ENCODE measurements at regions not wholly inside any gene's neighbourhood (a gene's known extent, or its start where the extent isn't known, plus 50 kb on each side); places are given as distances from the start of the nearest gene placed in this dataset.
"Not testable (repeated sequence)": the region's sequence is repeated elsewhere in the genome, so short reads cannot be mapped to it uniquely, and the experiment has no call there.

DNA sequence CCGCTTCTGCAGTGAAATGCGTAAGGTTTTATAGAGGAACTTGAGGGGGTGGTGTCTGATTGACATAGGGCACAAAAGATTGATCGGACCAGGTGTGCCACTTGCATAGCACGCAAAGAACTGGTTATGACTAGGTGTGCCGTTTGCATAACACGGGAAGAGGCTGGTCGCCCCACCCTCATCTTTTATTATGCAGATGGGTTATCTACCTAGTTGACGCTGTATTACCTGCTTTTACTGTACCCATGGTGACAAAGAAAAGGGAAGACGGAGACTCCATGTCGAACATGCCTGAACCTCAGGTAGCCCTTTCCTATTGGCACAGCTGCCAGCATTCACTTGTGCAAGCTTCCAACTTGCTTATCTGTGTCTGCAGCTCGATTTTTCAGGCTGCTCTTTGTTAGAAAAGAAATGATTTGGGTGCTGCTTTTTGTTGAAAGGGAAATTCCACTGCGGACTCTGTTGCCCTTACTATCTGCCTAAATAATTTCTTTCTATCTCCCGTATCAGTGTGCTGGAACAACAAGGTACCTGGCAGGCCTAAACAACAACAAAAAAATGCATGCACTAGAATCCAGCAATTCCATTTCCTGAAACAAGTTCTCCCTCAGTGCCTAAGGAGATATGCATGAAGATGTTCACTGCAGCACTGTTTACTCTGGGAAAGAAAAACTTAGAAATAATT is 194.4 kb upstream of the KAZN start:
- no peak for DNase-seq (ENCODE audit: low read depth)

GRCh38 chr1:14404862-14405301 is 193.6 kb upstream of the KAZN start:
- no peak for DNase-seq (ENCODE audit: low read depth)

- DNase-seq (ENCODE audit: low read depth), result no peak
Observed at GRCh38 chr1:14412235-14412634, 186.2 kb upstream of the KAZN start.

DNA sequence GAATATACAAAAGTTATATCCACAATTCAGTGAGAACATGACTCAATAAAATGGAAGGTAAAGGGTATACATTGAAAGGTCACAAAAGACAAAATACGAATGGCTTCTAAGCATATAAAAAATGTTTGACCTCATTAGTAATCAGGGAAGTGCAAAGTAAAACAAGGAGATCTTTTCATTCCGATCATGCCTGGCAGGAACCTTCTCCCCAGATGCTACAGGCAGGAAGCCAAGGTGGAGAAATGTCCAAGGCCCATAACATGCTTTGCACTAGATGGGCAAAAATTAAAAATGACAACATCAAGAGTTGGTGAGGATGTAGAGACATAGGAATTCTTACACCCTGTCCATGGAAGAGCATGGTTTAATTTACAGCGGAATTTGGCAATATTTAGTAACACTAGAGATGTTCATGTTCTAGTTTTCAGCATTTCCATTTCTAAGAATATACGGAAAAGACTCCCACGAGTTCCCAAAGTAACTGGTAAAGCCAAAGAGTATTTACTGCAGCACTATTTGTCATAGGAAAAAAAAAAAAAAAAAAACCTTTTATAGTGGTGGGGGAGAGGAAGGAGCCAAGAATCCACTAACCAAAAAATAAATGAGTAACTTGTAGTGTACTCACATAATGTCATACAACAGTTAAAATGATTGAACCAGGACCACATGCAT is 184.5 kb upstream of the KAZN start:
- no peak for DNase-seq (ENCODE audit: low read depth)

DNA sequence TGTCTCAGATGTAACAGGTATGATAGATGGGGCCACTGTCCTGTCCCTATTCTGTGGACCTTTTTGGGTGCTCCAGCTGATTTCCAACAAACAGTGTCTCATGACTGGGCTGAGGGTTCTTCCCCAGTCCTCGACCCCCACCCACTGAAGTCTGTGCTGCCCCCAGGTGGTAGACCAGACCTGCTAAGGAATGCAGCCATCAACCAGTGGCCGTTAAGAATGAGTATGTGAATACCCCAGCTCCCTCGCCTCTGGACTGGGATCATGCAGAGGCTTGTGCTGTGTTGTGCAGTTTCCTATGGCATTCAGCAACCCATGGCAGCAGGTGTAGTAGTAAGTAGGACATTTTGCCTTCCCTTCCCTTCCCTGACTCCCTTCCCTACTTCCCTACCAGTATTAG is 183.1 kb upstream of the KAZN start:
- DNase-seq (ENCODE audit: low read depth), result no peak

DNA sequence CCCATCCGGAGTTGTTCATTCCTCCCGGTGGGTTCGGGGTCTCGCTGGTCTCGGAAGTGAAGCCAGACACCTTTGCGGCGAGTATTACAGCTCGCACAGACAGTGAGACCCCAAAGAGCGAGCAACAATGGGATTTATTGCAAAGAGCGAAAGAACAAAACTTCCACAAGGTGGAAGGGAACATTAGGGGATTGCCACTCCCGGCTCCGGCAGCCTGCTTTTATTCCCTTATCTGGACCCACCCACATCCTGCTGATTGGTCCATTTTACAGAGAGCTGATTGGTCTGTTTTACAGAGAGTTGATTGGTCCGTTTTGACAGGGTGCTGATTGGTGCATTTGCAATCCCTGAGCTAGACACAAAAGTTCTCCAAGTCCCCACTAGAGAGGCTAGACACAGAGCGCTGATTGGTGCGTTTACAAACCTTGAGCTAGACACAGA is 178.7 kb upstream of the KAZN start:
- DNase-seq (ENCODE audit: low read depth), result not testable (repeated sequence)

DNA sequence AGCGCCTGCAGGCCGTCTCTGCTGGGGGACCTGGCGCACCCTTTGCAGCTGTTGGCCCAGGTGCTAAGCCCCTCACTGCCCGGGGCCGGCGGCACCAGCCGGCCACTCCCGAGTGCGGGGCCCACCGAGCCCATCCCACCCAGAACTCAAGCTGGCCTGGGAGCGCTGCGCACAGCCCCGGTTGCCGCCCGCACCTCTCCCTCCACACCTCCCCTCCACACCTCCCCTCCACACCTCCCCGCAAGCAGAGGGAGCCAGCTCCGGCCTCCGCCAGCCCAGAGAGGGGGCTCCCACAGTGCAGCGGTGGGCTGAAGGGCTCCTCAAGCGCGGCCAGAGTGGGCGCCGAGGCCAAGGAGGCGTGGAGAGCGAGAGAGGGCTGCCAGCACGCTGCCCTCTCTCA is 177.8 kb upstream of the KAZN start:
- DNase-seq (ENCODE audit: low read depth), result no peak

- DNase-seq (ENCODE audit: low read depth), result no peak
Observed at GRCh38 chr1:14421295-14421976, 177.0 kb upstream of the KAZN start.

DNA sequence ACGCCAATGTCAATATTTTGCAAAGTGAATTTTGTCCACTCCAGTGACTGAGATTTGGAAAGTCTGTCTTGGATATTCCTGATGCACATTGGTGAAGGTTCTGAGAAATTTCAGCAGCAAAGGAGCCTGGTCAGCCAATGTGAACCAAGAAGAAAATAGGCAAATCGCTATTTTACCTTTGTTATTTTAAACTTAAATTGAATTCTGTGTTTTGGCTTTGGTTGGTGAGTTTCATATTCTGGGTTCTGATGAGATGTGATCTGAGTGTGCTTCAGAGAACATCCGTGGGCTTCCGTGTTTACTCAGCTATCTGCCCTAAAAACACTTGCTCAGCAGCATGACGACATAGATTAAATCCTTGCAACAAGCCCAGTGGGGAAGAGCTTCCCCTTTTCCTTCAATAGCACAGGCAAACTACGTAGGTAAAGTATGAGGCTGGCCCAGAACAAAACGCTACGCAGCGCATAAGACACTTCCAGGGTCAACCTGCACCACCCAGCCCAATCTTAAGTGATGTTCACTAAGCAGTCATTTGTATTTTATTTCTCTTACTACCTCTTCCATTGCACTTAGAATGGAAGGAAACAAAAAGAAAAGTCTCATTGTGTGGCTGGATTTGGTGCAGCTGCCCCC is 176.4 kb upstream of the KAZN start:
- no peak for DNase-seq (ENCODE audit: low read depth)

GRCh38 chr1:14424325-14425002 is 174.0 kb upstream of the KAZN start:
- DNase-seq (ENCODE audit: low read depth), result no peak

GRCh38 chr1:14426854-14427253 is 171.6 kb upstream of the KAZN start:
- DNase-seq (ENCODE audit: low read depth), result no peak

DNA sequence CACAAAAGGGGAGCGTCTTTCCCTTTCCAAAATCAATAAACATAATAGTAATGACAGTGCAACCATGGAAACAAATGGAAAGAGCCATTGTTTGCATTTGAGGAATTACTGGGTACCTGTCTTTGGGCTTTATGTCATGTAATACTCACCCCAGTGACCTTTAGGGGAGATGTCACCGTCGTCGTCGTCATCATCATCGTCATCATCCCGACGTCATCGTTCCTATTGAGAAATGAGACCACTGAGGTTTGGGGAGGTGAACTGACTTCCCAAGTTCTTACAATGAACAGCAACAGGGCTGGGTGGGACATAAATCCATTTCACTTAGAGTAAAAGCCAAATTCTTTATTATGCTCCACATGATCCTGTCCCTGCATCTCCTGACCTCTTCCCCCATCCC is 168.9 kb upstream of the KAZN start:
- no peak for DNase-seq (ENCODE audit: low read depth)

DNA sequence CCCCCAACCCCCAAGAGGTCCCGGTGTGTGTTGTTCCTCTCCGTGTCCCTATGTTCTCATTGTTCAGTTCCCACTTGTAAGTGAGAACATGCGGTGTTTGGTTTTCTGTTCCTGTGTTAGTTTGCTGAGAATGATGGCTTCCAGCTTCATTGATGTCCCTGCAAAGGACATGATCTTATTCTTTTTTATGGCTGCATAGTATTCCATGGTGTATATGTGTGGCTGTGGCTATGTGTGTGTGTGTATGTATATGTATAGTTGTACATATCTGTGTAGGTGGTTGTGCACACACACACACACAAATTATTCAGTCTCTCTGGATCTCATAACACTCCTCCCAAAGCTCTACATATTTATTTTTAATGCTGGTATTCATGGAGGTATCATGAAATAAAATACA is 165.8 kb upstream of the KAZN start:
- not testable (repeated sequence) for DNase-seq (ENCODE audit: low read depth)

DNA sequence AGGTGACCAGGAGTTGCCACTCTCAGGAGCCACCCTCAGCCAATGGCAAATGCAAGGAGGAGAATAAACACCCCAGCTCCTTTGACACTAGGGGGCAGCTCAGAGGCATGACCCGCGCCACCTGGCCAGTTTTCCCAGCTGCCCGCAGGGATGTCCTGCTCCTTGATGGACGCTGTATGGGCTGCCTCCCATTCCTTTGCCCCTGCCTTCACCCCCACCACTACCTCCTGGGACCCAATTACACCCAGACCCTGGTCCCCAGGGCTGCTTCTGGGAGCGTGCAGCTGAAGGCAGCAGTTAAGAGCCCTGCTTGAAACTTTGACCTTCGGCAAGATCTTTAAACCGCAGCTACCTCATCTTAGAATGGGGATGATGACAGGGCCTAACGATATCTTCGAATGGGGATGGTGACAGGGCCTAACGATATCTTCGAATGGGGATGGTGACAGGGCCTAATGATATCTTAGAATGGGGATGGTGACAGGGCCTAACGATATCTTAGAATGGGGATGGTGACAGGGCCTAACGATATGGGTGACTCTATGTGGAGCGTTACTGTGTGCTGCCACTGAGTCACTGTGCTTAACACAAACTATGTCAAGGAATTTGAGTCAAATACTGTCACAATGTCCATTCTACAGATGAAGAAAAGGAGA is 163.0 kb upstream of the KAZN start:
- no peak for DNase-seq (ENCODE audit: low read depth)

DNA sequence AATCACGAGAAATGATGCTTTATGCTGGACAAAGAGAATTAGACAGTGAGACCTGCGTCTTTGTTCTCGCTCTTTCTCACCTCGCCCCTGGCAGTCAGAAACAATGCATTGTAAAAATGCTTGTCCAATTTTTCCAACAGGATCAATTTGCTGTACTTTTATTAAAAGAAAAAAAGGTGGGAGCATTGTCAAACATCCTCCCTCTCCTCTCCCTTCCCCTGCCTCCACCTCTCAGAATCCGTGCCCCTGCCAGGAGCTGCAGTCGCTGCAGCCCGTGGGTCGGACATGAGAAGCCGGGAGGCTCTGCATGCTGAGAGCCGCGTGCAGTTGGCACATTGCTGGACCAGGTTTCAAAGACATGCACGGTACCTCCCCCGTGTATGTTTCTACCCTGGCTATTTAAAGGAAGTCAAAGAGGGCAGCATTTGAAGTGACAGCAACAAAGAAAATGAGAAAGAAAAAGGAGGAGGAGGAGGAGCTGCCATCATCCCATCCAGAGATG is 161.0 kb upstream of the KAZN start:
- DNase-seq (ENCODE audit: low read depth), result no peak

DNA sequence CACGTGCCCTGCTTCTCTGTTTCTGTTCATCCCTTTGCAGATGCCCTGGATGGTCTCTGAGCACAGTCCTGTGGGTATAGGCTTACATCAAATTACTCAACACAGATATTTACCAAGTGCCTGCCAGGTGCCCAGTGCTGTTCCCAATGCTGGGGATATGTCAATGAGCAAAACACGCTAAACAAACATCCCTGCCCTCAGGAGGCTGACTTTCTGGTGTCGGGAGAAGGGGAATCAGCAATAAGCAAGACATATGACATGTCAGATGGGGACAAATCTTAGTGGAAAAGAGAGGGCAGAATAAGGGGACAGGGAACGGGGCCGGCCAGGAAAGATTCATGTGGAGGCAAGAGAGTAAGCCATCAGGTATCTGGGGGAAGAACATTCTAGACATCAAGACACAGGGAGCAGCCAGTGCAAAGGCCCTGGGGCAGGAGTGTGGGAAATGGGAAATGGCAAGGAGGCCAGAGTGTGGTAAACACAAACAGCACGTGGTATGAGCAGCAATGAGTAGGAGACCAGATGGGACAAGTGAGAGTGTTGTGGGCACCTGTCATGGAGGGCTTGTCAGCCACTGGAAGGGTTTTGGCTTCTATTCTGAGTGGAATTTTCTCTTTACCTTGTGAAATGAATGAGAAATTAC is 160.2 kb upstream of the KAZN start:
- no peak for DNase-seq (ENCODE audit: low read depth)

GRCh38 chr1:14439015-14439414 is 159.5 kb upstream of the KAZN start:
- no peak for DNase-seq (ENCODE audit: low read depth)

- no peak for DNase-seq (ENCODE audit: low read depth)
Observed at GRCh38 chr1:14440166-14440565, 158.3 kb upstream of the KAZN start.

DNA sequence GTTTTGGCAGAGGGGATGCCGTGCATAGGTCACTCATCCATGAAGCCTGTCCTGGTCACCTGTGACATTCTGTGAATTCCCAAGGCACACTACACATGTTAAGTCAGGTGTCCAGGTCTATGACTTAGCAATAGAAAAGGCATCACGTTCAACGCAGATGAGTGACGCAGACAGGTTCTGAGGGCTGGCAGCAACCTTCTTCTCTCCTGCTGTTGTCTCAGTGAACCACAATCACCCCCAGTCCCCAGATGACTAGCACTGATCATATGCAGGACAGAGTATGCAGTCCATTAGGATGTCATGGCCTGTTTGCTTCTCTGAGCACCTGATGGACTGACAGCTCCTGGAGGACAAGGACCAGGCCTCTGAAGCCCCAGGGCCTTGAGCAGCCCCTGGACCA is 157.8 kb upstream of the KAZN start:
- DNase-seq (ENCODE audit: low read depth), result no peak

DNA sequence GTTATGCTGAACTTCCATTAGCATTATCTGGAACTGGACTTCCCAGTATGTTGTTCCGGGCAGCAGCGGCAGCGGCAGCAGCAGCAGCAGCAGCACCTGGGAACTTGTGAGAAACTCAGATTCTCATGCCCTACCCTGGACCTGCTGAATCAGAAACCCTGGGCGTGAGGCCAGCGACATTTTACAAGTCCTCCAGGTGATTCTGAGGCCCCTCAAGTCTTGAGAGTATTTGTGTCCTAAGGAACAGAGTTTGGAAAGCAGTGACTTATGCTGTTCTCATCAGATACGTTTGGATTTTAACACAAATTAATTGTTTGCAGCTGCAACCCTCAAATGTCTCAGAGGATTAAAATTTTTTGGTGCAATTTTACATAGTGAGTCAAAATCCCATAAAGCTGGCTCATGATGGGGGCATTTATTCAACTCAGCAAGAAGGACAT is 157.2 kb upstream of the KAZN start:
- DNase-seq (ENCODE audit: low read depth), result no peak

DNA sequence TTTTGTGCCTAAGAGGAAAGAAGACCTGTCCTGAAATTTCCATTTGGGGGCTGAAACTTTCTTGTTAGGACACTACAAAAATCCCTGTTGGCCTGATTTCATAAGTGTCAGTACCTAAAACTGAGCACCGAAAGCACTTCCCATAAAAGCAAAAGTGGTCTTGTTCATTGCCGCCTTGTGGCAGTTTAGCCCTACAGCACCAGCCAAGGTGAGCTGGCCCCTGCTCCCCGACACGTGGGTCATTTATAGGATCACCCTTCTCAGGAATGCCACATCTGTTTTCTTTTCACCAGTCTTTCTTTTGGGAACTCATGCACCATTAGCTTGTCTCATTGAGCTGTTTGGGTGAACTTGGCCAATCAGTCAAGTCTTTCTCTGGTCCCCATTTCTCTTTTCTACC is 155.8 kb upstream of the KAZN start:
- no peak for DNase-seq (ENCODE audit: low read depth)

Data from activated T-cell treated with anti-CD3 and anti-CD28 coated beads for 48 hours (primary cell).